Neural progenitor cell (in vitro differentiated cells): ENCODE measurements at regions not wholly inside any gene's neighbourhood (a gene's known extent, or its start where the extent isn't known, plus 50 kb on each side); places are given as distances from the start of the nearest gene placed in this dataset.

ENCODE experiments used
- DNase-seq: peaks from one replicate; pipeline ENCODE4 v3.0.0-alpha.2; 2016; ENCODE audit warnings: low spot score
- H2AFZ ChIP-seq: fragments of 200-600 bp; sonication (generic); replicated peaks from 2 replicates; pipeline ENCODE4 v1.6.1; 2016; ENCODE audit warnings: antibody characterized with exemption
- H3F3A ChIP-seq: fragments of 200-600 bp; sonication (generic); 2 replicates; pipeline ENCODE4 v1.6.1; 2016; ENCODE audit warnings: antibody characterized with exemption, low read depth
- H3K27ac ChIP-seq: fragments of 200-600 bp; sonication (generic); 2 replicates; pipeline ENCODE4 v1.5.1; 2016; ENCODE audit warnings: mild to moderate bottlenecking
- H3K27me3 ChIP-seq: fragments of 200-600 bp; sonication (generic); 2 replicates; pipeline ENCODE4 v1.6.1; 2016; ENCODE audit warnings: mild to moderate bottlenecking, moderate library complexity
- H3K36me3 ChIP-seq: fragments of 200-600 bp; sonication (generic); 2 replicates; pipeline ENCODE4 v1.5.1; 2016
- H3K4me1 ChIP-seq: fragments of 200-600 bp; sonication (generic); 2 replicates; pipeline ENCODE4 v1.6.1; 2016; ENCODE audit warnings: mixed run types
- H3K4me2 ChIP-seq: fragments of 200-600 bp; sonication (generic); 2 replicates; pipeline ENCODE4 v1.6.1; 2016
- H3K4me3 ChIP-seq: fragments of 200-600 bp; sonication (generic); 2 replicates; pipeline ENCODE4 v1.5.1; 2016
- H3K79me2 ChIP-seq: fragments of 200-600 bp; sonication (generic); 2 replicates; pipeline ENCODE4 v1.6.1; 2016; ENCODE audit warnings: low read depth
- H3K9ac ChIP-seq: fragments of 200-600 bp; sonication (generic); 2 replicates; pipeline ENCODE4 v1.6.1; 2016
- H3K9me3 ChIP-seq: fragments of 200-600 bp; sonication (generic); 2 replicates; pipeline ENCODE4 v1.5.1; 2016; ENCODE audit warnings: low read depth
- H4K20me1 ChIP-seq: fragments of 200-600 bp; sonication (generic); 2 replicates; pipeline ENCODE4 v1.6.1; 2016; ENCODE audit warnings: low read depth
- H3K27ac Mint-ChIP-seq: 3 replicates; pipeline ENCODE4 v1.8.0; 2021; ENCODE audit warnings: mixed read lengths
- H3K27me3 Mint-ChIP-seq: 2 replicates; pipeline ENCODE4 v1.8.0; 2022; ENCODE audit warnings: low read depth, mild to moderate bottlenecking, inconsistent platforms, moderate library complexity, mixed read lengths; ENCODE audit not compliant: insufficient read depth
- H3K36me3 Mint-ChIP-seq: 3 replicates; pipeline ENCODE4 v1.8.0; 2021; ENCODE audit warnings: mixed read lengths
- H3K4me1 Mint-ChIP-seq: 3 replicates; pipeline ENCODE4 v1.8.0; 2021; ENCODE audit warnings: mixed read lengths
- H3K4me3 Mint-ChIP-seq: 3 replicates; pipeline ENCODE4 v1.8.0; 2021; ENCODE audit warnings: mild to moderate bottlenecking, moderate library complexity, mixed read lengths
- H3K9me3 Mint-ChIP-seq: 3 replicates; pipeline ENCODE4 v1.8.0; 2020; ENCODE audit warnings: mixed read lengths
- CTCF ChIP-seq: fragments of 200-600 bp; sonication (generic); IDR thresholded peaks from 2 replicates; pipeline ENCODE4 v1.5.1; 2017; ENCODE audit warnings: antibody characterized with exemption, mild to moderate bottlenecking
- EZH2 ChIP-seq: fragments of 200-600 bp; sonication (generic); IDR thresholded peaks from 2 replicates; pipeline ENCODE4 v1.6.1; 2017; ENCODE audit warnings: antibody characterized with exemption, mild to moderate bottlenecking, moderate library complexity
- EZH2phosphoT487 ChIP-seq: fragments of 200-600 bp; sonication (generic); IDR thresholded peaks from 2 replicates; pipeline ENCODE4 v1.6.1; 2017; ENCODE audit warnings: antibody characterized with exemption

DNA sequence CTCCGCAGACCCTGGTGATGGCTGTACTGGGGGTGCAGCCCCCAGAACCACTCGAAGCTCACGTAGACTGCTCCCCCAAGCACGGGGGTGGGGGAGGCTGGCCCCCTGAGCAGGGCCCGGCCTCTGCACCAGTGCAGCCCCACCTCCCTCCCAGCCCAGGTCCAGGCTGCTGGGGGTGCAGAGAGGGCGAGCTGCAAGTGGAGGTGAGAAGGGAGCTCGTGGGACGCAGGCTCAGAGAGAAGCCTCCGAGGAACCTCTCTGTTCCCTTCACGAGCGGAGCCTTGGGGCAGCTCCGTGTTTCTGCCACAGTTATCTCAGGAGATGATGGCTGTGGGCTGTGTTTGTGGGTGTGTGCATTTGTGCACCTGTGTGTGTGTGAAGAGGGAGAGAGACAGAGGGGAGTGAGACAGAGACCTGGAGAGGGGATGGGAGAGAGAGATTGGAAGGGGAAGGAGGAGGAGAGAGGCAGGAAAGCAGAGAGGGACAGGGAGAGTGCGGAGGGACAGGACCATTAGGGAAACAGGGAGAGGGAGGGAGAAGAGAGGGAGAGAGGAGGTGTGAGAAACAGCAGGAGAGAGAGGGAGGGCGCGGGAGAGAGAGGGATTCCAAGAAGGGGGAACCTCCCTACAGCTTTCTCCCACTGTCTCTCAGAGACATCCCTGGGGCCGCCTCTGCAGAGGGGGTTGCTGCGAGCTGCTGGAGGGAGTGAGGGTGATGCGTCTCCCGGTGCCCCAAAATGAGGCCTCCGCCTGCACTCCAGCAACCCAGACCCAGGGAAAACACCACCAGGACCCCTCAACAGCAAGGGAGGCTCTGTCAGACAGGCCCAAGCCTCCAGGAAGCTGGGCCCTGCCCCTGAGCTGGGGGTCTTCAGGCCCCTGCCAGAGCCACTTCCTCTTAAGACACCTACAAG is 1488.6 kb downstream of the BRD1 start:
- Histone ChIP-seq H3K9ac (no peak overlapping the region), H3K27ac (no peak overlapping the region), H3F3A (no peaks in the 10 kb centered on the region), H3K4me3 (no peak overlapping the region), H3K4me2 (no peak overlapping the region), H2AFZ (no peak overlapping the region), H4K20me1 (no peaks in the 10 kb centered on the region), H3K79me2 (no peaks in the 10 kb centered on the region), H3K4me1 (no peaks in the 10 kb centered on the region), H3K9me3 (no peaks in the 10 kb centered on the region), H3K27me3 (peaks cover 10% of the 10 kb centered on the region), H3K36me3 (no peaks in the 10 kb centered on the region)
- Mint-ChIP-seq H3K27ac (peak overlapping the region; percentile 89), H3K4me3 (no peak overlapping the region), H3K36me3 (no peaks in the 10 kb centered on the region), H3K27me3 (peaks cover 8% of the 10 kb centered on the region), H3K9me3 (no peaks in the 10 kb centered on the region), H3K4me1 (peaks cover 15% of the 10 kb centered on the region)
- no peak for DNase-seq
- no peak for TF ChIP-seq EZH2phosphoT487
- TF ChIP-seq CTCF: no peak
- no peak for TF ChIP-seq EZH2

DNA sequence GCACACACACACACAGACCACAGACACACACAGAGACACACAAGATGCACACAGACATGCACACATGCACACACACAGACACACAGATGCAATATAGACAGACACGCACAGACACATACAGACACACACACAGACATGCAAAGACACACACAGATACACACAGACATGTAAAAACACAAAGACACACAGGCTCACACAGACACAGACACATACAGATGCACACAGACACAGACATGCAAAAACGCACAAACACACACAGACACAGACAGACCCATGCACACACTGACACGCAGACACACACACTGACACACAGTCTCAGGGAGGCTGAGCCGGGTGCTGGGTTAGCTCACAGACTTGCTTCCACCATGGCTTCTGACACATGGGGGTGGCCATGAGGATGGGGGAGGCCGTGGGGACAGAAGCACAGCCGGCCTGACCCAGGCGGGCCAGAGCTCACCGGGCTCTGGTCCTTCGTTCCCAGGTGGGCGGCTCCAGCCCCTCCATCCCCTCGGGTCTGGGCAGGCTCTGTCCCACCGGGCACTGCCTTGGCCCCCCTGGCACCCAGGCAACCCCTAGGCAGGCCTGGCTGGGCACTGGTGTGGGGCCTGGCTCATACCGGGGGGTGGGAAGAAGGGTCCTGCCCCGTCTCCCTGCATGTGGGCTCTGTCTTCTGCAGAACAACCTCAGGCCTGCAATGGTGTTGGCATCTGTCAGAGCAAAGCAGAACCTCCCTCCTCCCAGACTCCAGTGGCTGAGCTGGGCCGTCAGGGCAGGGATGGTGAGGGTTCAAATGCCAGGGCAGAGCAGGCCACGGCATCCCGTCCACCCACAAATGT is 1489.5 kb downstream of the BRD1 start:
- Mint-ChIP-seq H3K4me1 (peaks cover 15% of the 10 kb centered on the region), H3K9me3 (no peaks in the 10 kb centered on the region), H3K27me3 (peaks cover 8% of the 10 kb centered on the region), H3K36me3 (no peaks in the 10 kb centered on the region), H3K4me3 (no peak overlapping the region), H3K27ac (no peak overlapping the region)
- Histone ChIP-seq H3K36me3 (no peaks in the 10 kb centered on the region), H3K9ac (no peak overlapping the region), H2AFZ (no peak overlapping the region), H3K4me1 (no peaks in the 10 kb centered on the region), H4K20me1 (no peaks in the 10 kb centered on the region), H3F3A (no peaks in the 10 kb centered on the region), H3K27me3 (peaks cover 10% of the 10 kb centered on the region), H3K79me2 (no peaks in the 10 kb centered on the region), H3K27ac (no peak overlapping the region), H3K9me3 (no peaks in the 10 kb centered on the region), H3K4me3 (no peak overlapping the region), H3K4me2 (no peak overlapping the region)
- TF ChIP-seq EZH2phosphoT487 (no peak), CTCF (no peak), EZH2 (no peak)
- no peak for DNase-seq

DNA sequence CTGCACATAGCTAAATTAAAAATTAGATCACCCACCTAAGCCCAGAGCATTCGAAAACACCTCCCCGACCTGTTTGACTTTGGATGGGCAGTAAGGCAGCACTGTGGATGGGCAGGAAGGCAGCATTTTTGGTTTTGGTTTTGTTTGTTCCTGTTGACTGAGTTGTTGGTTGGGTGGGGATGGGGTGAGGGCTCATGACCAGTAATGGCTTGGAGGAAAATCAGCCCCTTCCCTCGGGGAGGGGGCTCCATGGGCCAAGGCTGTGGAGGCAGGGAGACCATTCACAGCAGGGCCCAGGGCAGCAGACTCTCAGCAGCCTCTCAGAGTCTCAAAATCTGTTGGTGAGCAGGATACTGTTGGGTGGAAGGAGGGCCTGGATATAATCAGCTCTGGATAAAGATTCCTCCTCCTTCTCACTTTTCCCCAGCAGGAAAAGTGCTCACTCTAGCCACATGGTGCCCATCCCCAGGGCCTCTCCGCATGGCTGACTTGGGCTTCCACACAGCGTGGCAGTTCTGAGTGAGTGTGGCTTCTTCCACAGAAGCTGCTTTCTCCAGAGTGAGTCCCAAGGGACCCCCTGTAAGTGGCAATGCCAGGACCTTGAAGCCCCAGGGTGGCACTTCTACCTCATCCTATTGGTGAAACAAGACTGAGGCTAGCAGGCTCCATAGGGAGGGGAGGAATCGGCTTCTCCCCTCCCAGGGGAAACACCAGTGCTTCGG is 1491.2 kb downstream of the BRD1 start:
- no peaks in the 10 kb centered on the region for H3K36me3 ChIP-seq
- Mint-ChIP-seq H3K4me1 (peaks cover 13% of the 10 kb centered on the region), H3K9me3 (no peaks in the 10 kb centered on the region), H3K4me3 (no peak overlapping the region), H3K36me3 (no peaks in the 10 kb centered on the region), H3K27me3 (peaks cover 11% of the 10 kb centered on the region), H3K27ac (no peak overlapping the region)
- H3K27me3 ChIP-seq: peaks cover 3% of the 10 kb centered on the region
- no peak for TF ChIP-seq EZH2
- TF ChIP-seq EZH2phosphoT487: no peak
- TF ChIP-seq CTCF: no peak
- H3K4me3 ChIP-seq: no peak overlapping the region
- H4K20me1 ChIP-seq: no peaks in the 10 kb centered on the region
- no peaks in the 10 kb centered on the region for H3K9me3 ChIP-seq
- H3K4me2 ChIP-seq: no peak overlapping the region
- no peak overlapping the region for H2AFZ ChIP-seq
- H3K27ac ChIP-seq: no peak overlapping the region
- H3K79me2 ChIP-seq: no peaks in the 10 kb centered on the region
- H3F3A ChIP-seq: no peaks in the 10 kb centered on the region
- no peak overlapping the region for H3K9ac ChIP-seq
- H3K4me1 ChIP-seq: no peaks in the 10 kb centered on the region
- DNase-seq: no peak
